ENCODE measurements at regions not wholly inside any gene's neighbourhood (a gene's known extent, or its start where the extent isn't known, plus 50 kb on each side); places are given as distances from the start of the nearest gene placed in this dataset.

DNA sequence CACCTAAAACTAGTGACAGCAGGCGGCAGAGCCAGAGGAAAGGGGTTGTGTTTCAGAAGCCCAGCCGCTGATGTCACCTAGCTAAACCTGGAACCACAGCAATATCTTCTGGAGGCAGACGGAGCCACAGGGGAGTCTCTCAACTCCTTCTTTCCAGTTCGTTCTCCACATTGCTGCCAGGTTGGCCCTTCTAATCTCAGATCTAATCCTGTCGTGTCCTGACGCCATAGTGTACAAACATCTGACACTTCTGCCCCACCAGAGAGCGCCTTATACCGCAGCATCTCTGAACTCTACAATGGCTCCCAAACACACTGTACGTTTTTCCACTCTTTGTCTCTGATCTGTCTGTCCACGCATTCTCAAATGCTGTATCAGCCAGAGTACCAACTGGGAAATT is 240.0 kb downstream of the SMARCA2 start:
- ChIA-PET POLR2A (no interaction called here), CTCF (no interaction called here)
- no peaks in the 10 kb centered on the region for H3K9me3 ChIP-seq (ENCODE audit: control insufficient read depth, insufficient read depth, low read depth, low read length)
- no peaks in the 10 kb centered on the region for H3K27me3 ChIP-seq (ENCODE audit: control insufficient read depth, insufficient read depth, low read length)
- TF ChIP-seq, protein P1, sequence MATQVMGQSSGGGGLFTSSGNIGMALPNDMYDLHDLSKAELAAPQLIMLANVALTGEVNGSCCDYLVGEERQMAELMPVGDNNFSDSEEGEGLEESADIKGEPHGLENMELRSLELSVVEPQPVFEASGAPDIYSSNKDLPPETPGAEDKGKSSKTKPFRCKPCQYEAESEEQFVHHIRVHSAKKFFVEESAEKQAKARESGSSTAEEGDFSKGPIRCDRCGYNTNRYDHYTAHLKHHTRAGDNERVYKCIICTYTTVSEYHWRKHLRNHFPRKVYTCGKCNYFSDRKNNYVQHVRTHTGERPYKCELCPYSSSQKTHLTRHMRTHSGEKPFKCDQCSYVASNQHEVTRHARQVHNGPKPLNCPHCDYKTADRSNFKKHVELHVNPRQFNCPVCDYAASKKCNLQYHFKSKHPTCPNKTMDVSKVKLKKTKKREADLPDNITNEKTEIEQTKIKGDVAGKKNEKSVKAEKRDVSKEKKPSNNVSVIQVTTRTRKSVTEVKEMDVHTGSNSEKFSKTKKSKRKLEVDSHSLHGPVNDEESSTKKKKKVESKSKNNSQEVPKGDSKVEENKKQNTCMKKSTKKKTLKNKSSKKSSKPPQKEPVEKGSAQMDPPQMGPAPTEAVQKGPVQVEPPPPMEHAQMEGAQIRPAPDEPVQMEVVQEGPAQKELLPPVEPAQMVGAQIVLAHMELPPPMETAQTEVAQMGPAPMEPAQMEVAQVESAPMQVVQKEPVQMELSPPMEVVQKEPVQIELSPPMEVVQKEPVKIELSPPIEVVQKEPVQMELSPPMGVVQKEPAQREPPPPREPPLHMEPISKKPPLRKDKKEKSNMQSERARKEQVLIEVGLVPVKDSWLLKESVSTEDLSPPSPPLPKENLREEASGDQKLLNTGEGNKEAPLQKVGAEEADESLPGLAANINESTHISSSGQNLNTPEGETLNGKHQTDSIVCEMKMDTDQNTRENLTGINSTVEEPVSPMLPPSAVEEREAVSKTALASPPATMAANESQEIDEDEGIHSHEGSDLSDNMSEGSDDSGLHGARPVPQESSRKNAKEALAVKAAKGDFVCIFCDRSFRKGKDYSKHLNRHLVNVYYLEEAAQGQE (IDR thresholded peaks at IDR 0.05; ENCODE audit: insufficient read depth in 1 of 2, low read depth in 2 of 2, low read length in 1 of 2): no peak
- TF ChIP-seq TCF7L2 (IDR thresholded peaks at IDR 0.05; ENCODE audit: low read depth, low read length): no peak
- TF ChIP-seq, protein P2, sequence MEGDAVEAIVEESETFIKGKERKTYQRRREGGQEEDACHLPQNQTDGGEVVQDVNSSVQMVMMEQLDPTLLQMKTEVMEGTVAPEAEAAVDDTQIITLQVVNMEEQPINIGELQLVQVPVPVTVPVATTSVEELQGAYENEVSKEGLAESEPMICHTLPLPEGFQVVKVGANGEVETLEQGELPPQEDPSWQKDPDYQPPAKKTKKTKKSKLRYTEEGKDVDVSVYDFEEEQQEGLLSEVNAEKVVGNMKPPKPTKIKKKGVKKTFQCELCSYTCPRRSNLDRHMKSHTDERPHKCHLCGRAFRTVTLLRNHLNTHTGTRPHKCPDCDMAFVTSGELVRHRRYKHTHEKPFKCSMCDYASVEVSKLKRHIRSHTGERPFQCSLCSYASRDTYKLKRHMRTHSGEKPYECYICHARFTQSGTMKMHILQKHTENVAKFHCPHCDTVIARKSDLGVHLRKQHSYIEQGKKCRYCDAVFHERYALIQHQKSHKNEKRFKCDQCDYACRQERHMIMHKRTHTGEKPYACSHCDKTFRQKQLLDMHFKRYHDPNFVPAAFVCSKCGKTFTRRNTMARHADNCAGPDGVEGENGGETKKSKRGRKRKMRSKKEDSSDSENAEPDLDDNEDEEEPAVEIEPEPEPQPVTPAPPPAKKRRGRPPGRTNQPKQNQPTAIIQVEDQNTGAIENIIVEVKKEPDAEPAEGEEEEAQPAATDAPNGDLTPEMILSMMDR (IDR thresholded peaks at IDR 0.05): no peak
- TF ChIP-seq SIN3A (IDR thresholded peaks at IDR 0.05; ENCODE audit: borderline replicate concordance, insufficient read depth, low read depth, low read length): no peak
- H3K36me3 ChIP-seq (ENCODE audit: control insufficient read depth, insufficient read depth, low read length): no peaks in the 10 kb centered on the region
- no peaks in the 10 kb centered on the region for H3K4me1 ChIP-seq (ENCODE audit: control insufficient read depth, insufficient read depth, low read length)
- no TSS peak for BruUV-seq (replicated peaks)
- ATAC-seq: no peak
- H3K27ac ChIP-seq (ENCODE audit: low read length): no peak overlapping the region
- no peak for DNase-seq (ENCODE audit: low read depth, low spot score)
- H3K4me3 ChIP-seq (ENCODE audit: low read depth in 2 of 2, low read length in 2 of 2): no peak overlapping the region
- in situ Hi-C loops (cut with HindIII; ENCODE audit: low pct_unique_long_range_greater_than_20kb, low sequenced_read_pairs) (no loop called here), intact Hi-C loops (cut with micrococcal nuclease; ENCODE audit: unreplicated experiment) (no loop called here)

DNA sequence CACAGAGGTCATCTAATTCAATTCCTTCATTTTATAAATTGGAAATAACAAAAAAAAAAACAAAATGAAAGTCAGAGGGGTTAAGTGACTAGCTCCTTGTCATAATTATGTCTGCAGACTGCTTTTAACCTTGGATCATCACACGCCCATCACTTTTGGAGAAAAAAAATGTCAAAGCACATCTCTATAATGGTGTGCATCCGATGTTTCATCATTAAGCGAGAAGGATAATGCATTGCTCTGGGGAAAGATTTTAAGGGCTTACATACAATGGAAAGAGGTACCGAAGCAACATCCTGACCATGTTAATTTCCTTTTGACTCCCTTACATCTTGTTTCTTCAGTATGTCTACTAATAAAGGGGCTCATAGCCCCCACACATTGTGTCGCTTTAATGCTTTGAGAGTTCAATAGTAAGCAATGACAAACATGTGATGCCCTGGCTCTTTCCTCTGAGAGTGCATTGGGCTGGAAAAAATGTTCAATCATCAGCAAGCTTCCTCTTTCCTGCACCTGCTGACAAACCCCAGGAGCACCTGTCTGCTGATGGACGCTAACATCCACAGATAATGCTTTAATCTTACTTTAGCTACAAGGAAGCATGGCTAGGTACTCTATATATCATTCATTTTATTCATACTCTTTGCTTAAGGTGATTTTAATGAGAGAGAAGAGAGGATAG is 242.2 kb downstream of the SMARCA2 start:
- Histone ChIP-seq H3K27me3 (ENCODE audit: control insufficient read depth, insufficient read depth, low read length) (no peaks in the 10 kb centered on the region), H3K4me1 (ENCODE audit: control insufficient read depth, insufficient read depth, low read length) (no peaks in the 10 kb centered on the region), H3K36me3 (ENCODE audit: control insufficient read depth, insufficient read depth, low read length) (no peaks in the 10 kb centered on the region), H3K4me3 (ENCODE audit: low read depth in 2 of 2, low read length in 2 of 2) (no peak overlapping the region), H3K27ac (ENCODE audit: low read length) (no peak overlapping the region), H3K9me3 (ENCODE audit: control insufficient read depth, insufficient read depth, low read depth, low read length) (no peaks in the 10 kb centered on the region)
- TF ChIP-seq POLR2AphosphoS5 (IDR thresholded peaks at IDR 0.05; ENCODE audit: low read depth, low read length): no peak
- no peak for TF ChIP-seq SIN3A (IDR thresholded peaks at IDR 0.05; ENCODE audit: borderline replicate concordance, insufficient read depth, low read depth, low read length)
- TF ChIP-seq, protein P2 (IDR thresholded peaks at IDR 0.05): no peak
- TF ChIP-seq, protein P1 (IDR thresholded peaks at IDR 0.05; ENCODE audit: insufficient read depth in 1 of 2, low read depth in 2 of 2, low read length in 1 of 2): no peak
- TF ChIP-seq TCF7L2 (IDR thresholded peaks at IDR 0.05; ENCODE audit: low read depth, low read length): no peak
- intact Hi-C loops (cut with micrococcal nuclease; ENCODE audit: unreplicated experiment): no loop called here
- ChIA-PET CTCF (no interaction called here), POLR2A (interaction anchor here (0.7 kb wide), 1 partner anchor 500 kb away, joined by 7 read pairs; no protein-coding TSS in a partner anchor)
- ATAC-seq (no peak), DNase-seq (ENCODE audit: low read depth, low spot score) (no peak)
- in situ Hi-C loops (cut with HindIII; ENCODE audit: low pct_unique_long_range_greater_than_20kb, low sequenced_read_pairs): no loop called here
- BruUV-seq (replicated peaks): no TSS peak

Measured in Panc1 (cell line).